AG10803 (cell line): ENCODE measurements at regions not wholly inside any gene's neighbourhood (a gene's known extent, or its start where the extent isn't known, plus 50 kb on each side); places are given as distances from the start of the nearest gene placed in this dataset.

ENCODE experiments used
- DNase-seq: peaks from one replicate; pipeline ENCODE4 v3.0.0; 2010; ENCODE audit warnings: low read depth
- H3K4me3 ChIP-seq: 2 replicates; pipeline ENCODE4 v1.5.1; 2011; ENCODE audit warnings: mild to moderate bottlenecking, low read length, control low read depth
- CTCF ChIP-seq: conservative IDR thresholded peaks from 2 replicates; pipeline ENCODE4 v1.5.1; 2011; ENCODE audit warnings: mild to moderate bottlenecking, low read length, control low read depth, inconsistent platforms

GRCh38 chr17:36814958-36815357 is 122.3 kb upstream of the LHX1 start:
- H3K4me3 ChIP-seq, result no peak overlapping the region
- DNase-seq, result no peak
- no peak for TF ChIP-seq CTCF

- TF ChIP-seq CTCF, result no peak
- no peak overlapping the region for H3K4me3 ChIP-seq
- DNase-seq, result no peak
Measured at GRCh38 chr17:36816214-36816906, 120.9 kb upstream of the LHX1 start.

GRCh38 chr17:36816907-36817288 is 120.4 kb upstream of the LHX1 start:
- no peak for DNase-seq
- TF ChIP-seq CTCF, result no peak
- H3K4me3 ChIP-seq, result no peak overlapping the region

GRCh38 chr17:36817483-36818048 is 119.7 kb upstream of the LHX1 start:
- no peak for DNase-seq
- no peak for TF ChIP-seq CTCF
- H3K4me3 ChIP-seq, result no peak overlapping the region

GRCh38 chr17:36818134-36818825 is 119.0 kb upstream of the LHX1 start:
- no peak for TF ChIP-seq CTCF

GRCh38 chr17:36823850-36824677 is 113.2 kb upstream of the LHX1 start:
- no peak overlapping the region for H3K4me3 ChIP-seq
- TF ChIP-seq CTCF, result no peak
- DNase-seq, result no peak

More at GRCh38 chr17:36818134-36818825, 119.0 kb upstream of the LHX1 start:
- no peak overlapping the region for H3K4me3 ChIP-seq
- DNase-seq, result no peak
